HEK293 (cell line): ENCODE measurements at regions not wholly inside any gene's neighbourhood (a gene's known extent, or its start where the extent isn't known, plus 50 kb on each side); places are given as distances from the start of the nearest gene placed in this dataset.

Experiments
- CTCF ChIA-PET: fragments of 350-600 bp; formaldehyde crosslinking; extraction: SDS; loops from one replicate; lab custom pipeline; 2021; ENCODE audit warnings: antibody characterized with exemption; lab: Yijun Ruan, JAX
- POLR2A ChIA-PET: fragments of 300-600 bp; formaldehyde crosslinking; extraction: SDS; loops from one replicate; lab custom pipeline; 2020; ENCODE audit warnings: antibody characterized with exemption, inconsistent platforms; lab: Yijun Ruan, JAX
- H3K27ac ChIP-seq: fragments of 200-500 bp; sonication (Bioruptor generic); 2 replicates; pipeline ENCODE4 v1.5.1; 2014; ENCODE audit warnings: low read depth, low read length, control low read depth, inconsistent platforms; ENCODE audit errors: extremely low read depth
- H3K36me3 ChIP-seq, 2 experiments: fragments of 200-500 bp in 1 of 2; sonication (Bioruptor generic) in 1 of 2; 1 replicate in 1 of 2; 2 replicates in 1 of 2; pipeline ENCODE4 v1.5.1; 2014 to 2017; ENCODE audit warnings: inconsistent platforms in 2 of 2, low read length in 2 of 2; ENCODE audit not compliant: control insufficient read depth in 2 of 2, insufficient read depth in 1 of 2
- H3K4me1 ChIP-seq: fragments of 200-500 bp; sonication (Bioruptor generic); 2 replicates; pipeline ENCODE4 v1.5.1; 2014; ENCODE audit warnings: mild to moderate bottlenecking, low read length, inconsistent platforms; ENCODE audit not compliant: control insufficient read depth, insufficient read depth
- H3K4me3 ChIP-seq: 2 replicates; pipeline ENCODE4 v1.5.1; 2011; ENCODE audit warnings: low read depth, mild to moderate bottlenecking, control low read depth, low read length, moderate library complexity
- H3K9me3 ChIP-seq: fragments of 200-500 bp; sonication (Bioruptor generic); 2 replicates; pipeline ENCODE4 v1.5.1; 2014; ENCODE audit warnings: low read depth, low read length, inconsistent platforms; ENCODE audit not compliant: control insufficient read depth, insufficient read depth
- GLIS1 ChIP-seq: fragments of 450-650 bp; formaldehyde crosslinking; IDR thresholded peaks from 2 replicates; pipeline ENCODE4 v1.5.1; 2016; ENCODE audit warnings: missing biosample characterization, missing genetic modification characterization
- HIC1 ChIP-seq: fragments of 450-650 bp; formaldehyde crosslinking; IDR thresholded peaks from 2 replicates; pipeline ENCODE4 v1.5.1; 2016; ENCODE audit warnings: missing biosample characterization, missing genetic modification characterization
- PRDM4 ChIP-seq: fragments of 450-650 bp; formaldehyde crosslinking; IDR thresholded peaks from 2 replicates; pipeline ENCODE4 v1.5.1; 2017; ENCODE audit warnings: missing biosample characterization, missing genetic modification characterization
- YY1 ChIP-seq: fragments of 450-650 bp; formaldehyde crosslinking; IDR thresholded peaks from 2 replicates; pipeline ENCODE4 v1.5.1; 2018; ENCODE audit warnings: missing biosample characterization, missing genetic modification characterization
- ZBTB17 ChIP-seq: fragments of 450-650 bp; formaldehyde crosslinking; IDR thresholded peaks from 2 replicates; pipeline ENCODE4 v1.5.1; 2016; ENCODE audit warnings: missing biosample characterization, missing genetic modification characterization
- ZBTB7A ChIP-seq: fragments of 450-650 bp; formaldehyde crosslinking; IDR thresholded peaks from 2 replicates; pipeline ENCODE4 v1.5.1; 2016; ENCODE audit warnings: low read depth, missing biosample characterization, missing genetic modification characterization
- ZBTB8A ChIP-seq: fragments of 450-650 bp; formaldehyde crosslinking; IDR thresholded peaks from 2 replicates; pipeline ENCODE4 v1.5.1; 2016; ENCODE audit warnings: missing biosample characterization, missing genetic modification characterization
- ZEB2 ChIP-seq: fragments of 450-650 bp; formaldehyde crosslinking; IDR thresholded peaks from 2 replicates; pipeline ENCODE4 v1.5.1; 2016; ENCODE audit warnings: missing biosample characterization, missing genetic modification characterization
- ZNF157 ChIP-seq: fragments of 450-650 bp; formaldehyde crosslinking; IDR thresholded peaks from 2 replicates; pipeline ENCODE4 v1.5.1; 2016; ENCODE audit warnings: missing biosample characterization, missing genetic modification characterization
- ZNF266 ChIP-seq: fragments of 450-650 bp; formaldehyde crosslinking; IDR thresholded peaks from 2 replicates; pipeline ENCODE4 v1.5.1; 2016; ENCODE audit warnings: missing biosample characterization, missing genetic modification characterization, low read depth
- ZNF274 ChIP-seq, 2 experiments: fragments of 200-500 bp in 1 of 2; fragments of 450-650 bp in 1 of 2; sonication (Bioruptor generic) in 1 of 2; formaldehyde crosslinking in 1 of 2; IDR thresholded peaks; 2 replicates each; pipeline versions ENCODE4 v1.5.1 to v1.6.1; 2014 to 2016; ENCODE audit warnings: borderline replicate concordance in 1 of 2, inconsistent platforms in 1 of 2, low read length in 1 of 2, missing biosample characterization in 1 of 2, missing genetic modification characterization in 1 of 2
- ZNF292 ChIP-seq: fragments of 450-650 bp; formaldehyde crosslinking; IDR thresholded peaks from 2 replicates; pipeline ENCODE4 v1.5.1; 2016; ENCODE audit warnings: low read depth, missing biosample characterization, missing genetic modification characterization, borderline replicate concordance
- ZNF830 ChIP-seq: fragments of 450-650 bp; IDR thresholded peaks from 2 replicates; pipeline ENCODE4 v1.5.0; 2018; ENCODE audit warnings: missing biosample characterization, missing genetic modification characterization, low read depth, mild to moderate bottlenecking, moderate library complexity
- TF ChIP-seq, protein P1 (sequence below): fragments of 450-650 bp; formaldehyde crosslinking; IDR thresholded peaks from 2 replicates; pipeline ENCODE4 v1.5.1; 2017; ENCODE audit warnings: missing biosample characterization, missing genetic modification characterization
- TF ChIP-seq, protein P2 (sequence below): fragments of 450-650 bp; formaldehyde crosslinking; IDR thresholded peaks from 2 replicates; pipeline ENCODE4 v1.5.1; 2016; ENCODE audit warnings: missing biosample characterization, missing genetic modification characterization

GRCh38 chr20:40895182-40895581, 133.4 kb upstream of the TOP1 start (continued):
- TF ChIP-seq, protein P1, sequence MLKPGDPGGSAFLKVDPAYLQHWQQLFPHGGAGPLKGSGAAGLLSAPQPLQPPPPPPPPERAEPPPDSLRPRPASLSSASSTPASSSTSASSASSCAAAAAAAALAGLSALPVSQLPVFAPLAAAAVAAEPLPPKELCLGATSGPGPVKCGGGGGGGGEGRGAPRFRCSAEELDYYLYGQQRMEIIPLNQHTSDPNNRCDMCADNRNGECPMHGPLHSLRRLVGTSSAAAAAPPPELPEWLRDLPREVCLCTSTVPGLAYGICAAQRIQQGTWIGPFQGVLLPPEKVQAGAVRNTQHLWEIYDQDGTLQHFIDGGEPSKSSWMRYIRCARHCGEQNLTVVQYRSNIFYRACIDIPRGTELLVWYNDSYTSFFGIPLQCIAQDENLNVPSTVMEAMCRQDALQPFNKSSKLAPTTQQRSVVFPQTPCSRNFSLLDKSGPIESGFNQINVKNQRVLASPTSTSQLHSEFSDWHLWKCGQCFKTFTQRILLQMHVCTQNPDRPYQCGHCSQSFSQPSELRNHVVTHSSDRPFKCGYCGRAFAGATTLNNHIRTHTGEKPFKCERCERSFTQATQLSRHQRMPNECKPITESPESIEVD = peak; percentile 74
- TF ChIP-seq GLIS1 (tag by site-specific recombination) (peak; percentile 49; the same call in 1 of the 2 replicates), YY1 (tag by site-specific recombination) (no peak), ZBTB7A (tag by site-specific recombination) (no peak), ZNF292 (no peak), ZNF157 (tag by site-specific recombination) (no peak), PRDM4 (peak; percentile 35; the same call in 1 of the 2 replicates), ZEB2 (tag by site-specific recombination) (no peak), ZNF830 (tag by site-specific recombination) (no peak), ZNF274 (IDR thresholded peaks at IDR 0.05; ENCODE audit: low read length) (no peak), ZNF274 (tag by site-specific recombination; IDR thresholded peaks at IDR 0.05; ENCODE audit: borderline replicate concordance) (no peak), ZBTB8A (tag by site-specific recombination) (peak; percentile 35; the same call in 1 of the 2 replicates), ZNF266 (tag by site-specific recombination) (no peak)
- TF ChIP-seq, all 188 proteins: peak for 11

DNA sequence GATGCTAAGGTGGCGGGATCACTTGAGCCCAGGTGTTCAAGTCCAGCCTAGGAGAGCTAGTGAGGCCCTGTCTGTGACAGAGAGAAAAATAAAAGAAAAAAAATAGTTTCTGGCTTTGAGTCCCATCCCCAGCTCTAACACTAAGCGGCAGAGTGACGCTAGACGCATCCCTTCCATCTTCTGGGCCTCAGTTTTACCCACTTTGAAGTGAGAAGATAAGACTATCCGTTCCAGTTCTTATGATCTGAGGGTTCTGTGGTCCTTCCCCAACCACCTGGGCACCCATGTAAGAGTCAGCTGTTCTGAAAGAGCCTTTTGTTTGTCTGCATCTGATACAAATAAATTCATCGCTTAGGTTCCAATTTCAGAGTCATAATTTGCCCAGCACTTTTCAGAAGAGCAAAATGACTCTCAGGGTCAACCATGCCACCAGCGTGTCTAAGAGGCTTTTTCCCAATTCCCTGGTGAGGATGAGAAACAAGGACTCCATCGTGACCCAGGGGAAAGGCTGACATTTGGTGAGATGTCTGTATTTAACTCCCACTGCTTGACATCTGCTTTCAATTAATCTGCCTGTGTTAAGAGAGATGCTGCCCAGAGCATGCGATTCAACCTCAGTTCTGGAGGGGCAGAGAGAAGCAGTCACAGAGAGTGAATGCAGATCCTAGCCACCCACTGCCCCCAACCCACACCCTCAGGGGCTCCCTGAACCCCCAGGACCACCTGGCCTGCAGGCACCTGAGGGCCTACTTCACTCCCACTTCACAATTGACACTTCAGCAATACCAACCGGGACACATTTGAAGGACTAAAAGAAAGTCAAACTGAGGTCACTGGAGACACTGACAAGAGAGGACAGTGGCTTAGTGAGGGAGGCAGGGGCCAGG, 131.6 kb upstream of the TOP1 start:
- TF ChIP-seq, protein P2, sequence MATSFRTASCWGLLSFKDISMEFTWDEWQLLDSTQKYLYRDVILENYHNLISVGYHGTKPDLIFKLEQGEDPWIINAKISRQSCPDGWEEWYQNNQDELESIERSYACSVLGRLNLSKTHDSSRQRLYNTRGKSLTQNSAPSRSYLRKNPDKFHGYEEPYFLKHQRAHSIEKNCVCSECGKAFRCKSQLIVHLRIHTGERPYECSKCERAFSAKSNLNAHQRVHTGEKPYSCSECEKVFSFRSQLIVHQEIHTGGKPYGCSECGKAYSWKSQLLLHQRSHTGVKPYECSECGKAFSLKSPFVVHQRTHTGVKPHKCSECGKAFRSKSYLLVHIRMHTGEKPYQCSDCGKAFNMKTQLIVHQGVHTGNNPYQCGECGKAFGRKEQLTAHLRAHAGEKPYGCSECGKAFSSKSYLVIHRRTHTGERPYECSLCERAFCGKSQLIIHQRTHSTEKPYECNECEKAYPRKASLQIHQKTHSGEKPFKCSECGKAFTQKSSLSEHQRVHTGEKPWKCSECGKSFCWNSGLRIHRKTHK (tag by site-specific recombination) = no peak
- peak; percentile 81 for TF ChIP-seq ZBTB17 (tag by site-specific recombination)
- Histone ChIP-seq H3K4me1 (no peaks in the 10 kb centered on the region), H3K27ac (no peak overlapping the region), H3K4me3 (no peak overlapping the region), H3K36me3 (no peaks in the 10 kb centered on the region), H3K9me3 (no peaks in the 10 kb centered on the region)
- CTCF ChIA-PET = no interaction called here
- POLR2A ChIA-PET = no interaction called here

- Histone ChIP-seq H3K27ac (no peak overlapping the region), H3K4me1 (no peaks in the 10 kb centered on the region), H3K9me3 (no peaks in the 10 kb centered on the region), H3K4me3 (no peak overlapping the region), H3K36me3 (no peaks in the 10 kb centered on the region)
- no peak for TF ChIP-seq HIC1 (tag by site-specific recombination)
- ChIA-PET POLR2A (no interaction called here), CTCF (no interaction called here)
These were observed 129.3 kb upstream of the TOP1 start for GRCh38 chr20:40899344-40899743.
